ENCODE measurements at regions not wholly inside any gene's neighbourhood (a gene's known extent, or its start where the extent isn't known, plus 50 kb on each side); places are given as distances from the start of the nearest gene placed in this dataset.

DNA sequence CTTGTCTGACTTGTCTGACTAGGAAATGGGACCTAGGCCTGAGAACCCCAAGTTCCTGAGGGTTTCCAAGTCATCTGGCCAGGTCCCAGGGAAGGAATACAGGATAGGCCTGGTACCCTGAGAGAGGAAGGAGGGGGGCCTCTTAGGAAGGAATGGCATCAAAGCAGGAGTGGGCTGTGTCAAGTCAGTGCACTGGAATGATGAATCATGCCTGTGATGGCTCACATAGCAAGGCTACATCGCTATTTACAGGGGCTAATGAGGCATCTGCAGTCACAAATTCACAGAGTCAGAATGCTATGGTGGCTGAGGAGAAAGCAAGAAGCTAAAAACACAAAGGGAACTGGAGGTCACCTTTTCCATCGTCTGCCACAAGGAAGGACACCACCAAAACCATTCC lies 247.3 kb downstream of the NXPE2 start:
- no peaks in the 10 kb centered on the region for H3K27me3 ChIP-seq
- intact Hi-C loops (cut with DNase I; ENCODE audit: low total_unique reads), result no loop called here
- H3K9me3 ChIP-seq, result no peaks in the 10 kb centered on the region
- no peaks in the 10 kb centered on the region for H3K4me1 ChIP-seq
- H3K4me3 ChIP-seq, result no peak overlapping the region
- TF ChIP-seq, protein P1, sequence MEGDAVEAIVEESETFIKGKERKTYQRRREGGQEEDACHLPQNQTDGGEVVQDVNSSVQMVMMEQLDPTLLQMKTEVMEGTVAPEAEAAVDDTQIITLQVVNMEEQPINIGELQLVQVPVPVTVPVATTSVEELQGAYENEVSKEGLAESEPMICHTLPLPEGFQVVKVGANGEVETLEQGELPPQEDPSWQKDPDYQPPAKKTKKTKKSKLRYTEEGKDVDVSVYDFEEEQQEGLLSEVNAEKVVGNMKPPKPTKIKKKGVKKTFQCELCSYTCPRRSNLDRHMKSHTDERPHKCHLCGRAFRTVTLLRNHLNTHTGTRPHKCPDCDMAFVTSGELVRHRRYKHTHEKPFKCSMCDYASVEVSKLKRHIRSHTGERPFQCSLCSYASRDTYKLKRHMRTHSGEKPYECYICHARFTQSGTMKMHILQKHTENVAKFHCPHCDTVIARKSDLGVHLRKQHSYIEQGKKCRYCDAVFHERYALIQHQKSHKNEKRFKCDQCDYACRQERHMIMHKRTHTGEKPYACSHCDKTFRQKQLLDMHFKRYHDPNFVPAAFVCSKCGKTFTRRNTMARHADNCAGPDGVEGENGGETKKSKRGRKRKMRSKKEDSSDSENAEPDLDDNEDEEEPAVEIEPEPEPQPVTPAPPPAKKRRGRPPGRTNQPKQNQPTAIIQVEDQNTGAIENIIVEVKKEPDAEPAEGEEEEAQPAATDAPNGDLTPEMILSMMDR (IDR thresholded peaks at IDR 0.05), result no peak
- TF ChIP-seq POLR2A (IDR thresholded peaks at IDR 0.05), result no peak
- TF ChIP-seq POLR2AphosphoS5 (IDR thresholded peaks at IDR 0.05), result no peak
- H3K27ac ChIP-seq, result no peak overlapping the region
- no peaks in the 10 kb centered on the region for H3K36me3 ChIP-seq
- DNase-seq (ENCODE audit: low spot score in 2 of 2), result no peak

DNA sequence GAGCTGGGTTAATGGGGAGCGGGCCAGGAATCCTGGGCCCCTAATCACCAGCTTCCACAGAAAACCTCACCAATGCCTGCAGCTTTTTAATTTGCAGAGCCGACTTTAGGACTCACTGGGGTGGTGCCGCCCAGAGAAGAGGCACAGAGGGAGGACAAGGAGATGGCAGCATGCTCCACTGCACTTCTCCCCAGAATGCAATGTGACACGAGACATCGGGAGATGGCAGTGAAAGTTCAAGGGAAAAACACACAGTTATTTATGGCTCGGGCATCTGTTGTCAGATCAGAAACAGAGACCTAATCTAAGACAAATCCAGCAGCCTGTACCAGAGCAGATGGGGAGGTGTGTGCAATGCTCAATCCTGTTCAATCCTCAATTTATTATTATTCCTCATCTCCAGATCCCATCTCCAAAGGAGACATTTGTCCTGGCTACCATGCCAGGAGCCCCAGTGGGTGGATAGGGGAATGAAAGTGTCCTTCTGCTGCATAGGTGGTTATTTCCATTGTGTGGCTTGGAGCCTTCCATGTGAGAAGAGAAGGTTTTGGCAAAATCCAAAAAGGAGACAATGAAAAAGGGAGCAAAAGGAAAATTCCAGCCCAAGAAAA lies 250.0 kb downstream of the NXPE2 start:
- no peaks in the 10 kb centered on the region for H3K4me1 ChIP-seq
- H3K27ac ChIP-seq, result no peak overlapping the region
- TF ChIP-seq, protein P1 (IDR thresholded peaks at IDR 0.05), result no peak
- TF ChIP-seq POLR2AphosphoS5 (IDR thresholded peaks at IDR 0.05) (no peak), POLR2A (IDR thresholded peaks at IDR 0.05) (no peak)
- no peaks in the 10 kb centered on the region for H3K36me3 ChIP-seq
- no peak for DNase-seq (ENCODE audit: low spot score in 2 of 2)
- H3K4me3 ChIP-seq, result no peak overlapping the region
- intact Hi-C loops (cut with DNase I; ENCODE audit: low total_unique reads), result no loop called here
- H3K9me3 ChIP-seq, result peaks cover 4 to 10% of the 10 kb centered on the region in 2 donors
- no peaks in the 10 kb centered on the region for H3K27me3 ChIP-seq

DNA sequence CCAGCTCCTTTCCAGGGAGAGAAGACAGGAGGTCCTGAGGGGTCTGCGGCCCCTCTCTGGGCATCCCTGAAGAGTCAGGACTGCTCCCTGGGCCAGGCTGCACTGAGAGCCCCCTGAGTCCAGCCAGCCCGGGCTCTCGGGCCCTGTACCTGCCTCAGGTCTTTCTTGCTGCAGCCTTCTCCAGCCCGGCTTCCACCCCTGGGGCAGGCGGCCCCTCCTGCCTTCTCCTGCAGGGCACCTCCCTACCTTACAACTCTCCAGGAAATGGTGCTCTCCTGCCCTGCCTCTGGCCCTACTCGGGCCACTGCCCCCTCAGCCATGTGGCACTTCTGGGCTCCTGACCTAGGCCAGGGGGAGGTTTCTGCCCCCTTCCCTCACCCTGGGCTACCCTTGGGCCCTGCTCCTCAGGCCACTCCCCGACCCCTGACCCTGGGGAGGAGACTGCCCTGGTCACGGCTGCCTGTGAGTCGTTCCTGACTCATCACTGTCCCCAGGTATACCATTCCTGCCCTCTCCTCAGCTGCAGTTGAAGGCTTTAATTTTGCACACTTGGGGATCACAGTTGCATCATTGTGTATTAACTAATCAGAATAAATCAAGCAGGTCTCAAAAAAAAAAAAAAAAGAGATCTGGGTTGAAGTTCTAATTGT lies 251.1 kb downstream of the NXPE2 start:
- Histone ChIP-seq H3K27ac (no peak overlapping the region), H3K4me1 (no peaks in the 10 kb centered on the region), H3K36me3 (no peaks in the 10 kb centered on the region), H3K27me3 (no peaks in the 10 kb centered on the region), H3K9me3 (peaks cover 5 to 13% of the 10 kb centered on the region in 2 donors), H3K4me3 (no peak overlapping the region)
- DNase-seq (ENCODE audit: low spot score in 2 of 2), result no peak
- TF ChIP-seq, protein P1 (IDR thresholded peaks at IDR 0.05), result no peak
- TF ChIP-seq POLR2A (IDR thresholded peaks at IDR 0.05), result no peak
- TF ChIP-seq POLR2AphosphoS5 (IDR thresholded peaks at IDR 0.05), result no peak
- intact Hi-C loops (cut with DNase I; ENCODE audit: low total_unique reads), result no loop called here

DNA sequence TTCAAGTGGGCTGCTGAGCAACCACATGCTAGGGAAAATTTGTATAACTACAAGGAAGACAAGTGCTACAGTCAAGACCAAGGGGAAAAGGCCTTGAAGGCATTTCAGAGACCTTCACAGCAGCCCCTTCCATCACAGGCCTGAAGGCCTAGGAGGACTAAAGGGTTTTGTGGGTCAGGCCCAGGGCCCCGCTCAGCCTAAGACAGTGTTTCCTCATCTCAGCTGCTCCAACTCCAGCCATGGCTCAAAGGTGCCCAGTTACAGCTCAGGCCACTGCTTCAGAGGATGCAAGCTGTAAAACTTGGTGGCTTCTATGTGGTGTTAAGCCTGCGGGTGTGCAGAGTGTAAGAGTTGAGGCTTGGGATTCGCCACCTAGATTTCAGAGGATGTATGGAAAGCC lies 260.5 kb downstream of the NXPE2 start:
- H3K4me1 ChIP-seq, result no peaks in the 10 kb centered on the region
- no peak overlapping the region for H3K4me3 ChIP-seq
- H3K27ac ChIP-seq, result no peak overlapping the region
- H3K9me3 ChIP-seq, result peaks cover 9 to 17% of the 10 kb centered on the region in 2 donors
- TF ChIP-seq POLR2AphosphoS5 (IDR thresholded peaks at IDR 0.05) (no peak), POLR2A (IDR thresholded peaks at IDR 0.05) (no peak)
- TF ChIP-seq, protein P1 (IDR thresholded peaks at IDR 0.05), result no peak
- H3K36me3 ChIP-seq, result no peaks in the 10 kb centered on the region
- no peaks in the 10 kb centered on the region for H3K27me3 ChIP-seq
- intact Hi-C loops (cut with DNase I; ENCODE audit: low total_unique reads), result no loop called here
- DNase-seq (ENCODE audit: low spot score in 2 of 2), result no peak

DNA sequence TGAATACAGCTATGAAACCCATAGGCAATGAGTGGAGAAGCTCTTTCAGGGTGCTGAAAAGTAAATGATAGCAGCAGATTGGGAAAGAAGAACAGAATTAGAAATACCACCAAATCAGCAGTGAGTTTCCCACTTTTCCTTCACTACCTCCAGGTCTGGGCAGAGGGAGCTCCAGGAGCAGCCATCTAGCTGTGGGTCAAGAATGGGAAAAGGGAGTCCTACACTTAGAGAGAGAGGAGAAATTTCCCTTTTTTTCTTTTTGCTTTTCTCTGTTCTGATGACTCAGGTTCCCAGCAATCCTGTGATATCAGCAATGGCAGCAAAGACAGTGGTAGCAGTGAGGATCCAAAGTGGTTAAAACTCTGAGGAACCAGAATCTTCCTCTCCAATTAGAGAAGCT lies 263.9 kb downstream of the NXPE2 start:
- H3K4me3 ChIP-seq, result no peak overlapping the region
- DNase-seq (ENCODE audit: low spot score in 2 of 2), result no peak
- intact Hi-C loops (cut with DNase I; ENCODE audit: low total_unique reads), result no loop called here
- no peaks in the 10 kb centered on the region for H3K4me1 ChIP-seq
- H3K9me3 ChIP-seq, result peaks cover 9 to 17% of the 10 kb centered on the region in 2 donors
- TF ChIP-seq POLR2A (IDR thresholded peaks at IDR 0.05), result no peak
- TF ChIP-seq POLR2AphosphoS5 (IDR thresholded peaks at IDR 0.05), result no peak
- TF ChIP-seq, protein P1 (IDR thresholded peaks at IDR 0.05), result no peak
- no peaks in the 10 kb centered on the region for H3K36me3 ChIP-seq
- no peak overlapping the region for H3K27ac ChIP-seq
- no peaks in the 10 kb centered on the region for H3K27me3 ChIP-seq

Measured in breast epithelium (tissue), 4 donors.